ENCODE measurements at regions not wholly inside any gene's neighbourhood (a gene's known extent, or its start where the extent isn't known, plus 50 kb on each side); places are given as distances from the start of the nearest gene placed in this dataset.
A peak's percentile ranks its signal among the peaks of the same experiment; 100 is the strongest.

DNA sequence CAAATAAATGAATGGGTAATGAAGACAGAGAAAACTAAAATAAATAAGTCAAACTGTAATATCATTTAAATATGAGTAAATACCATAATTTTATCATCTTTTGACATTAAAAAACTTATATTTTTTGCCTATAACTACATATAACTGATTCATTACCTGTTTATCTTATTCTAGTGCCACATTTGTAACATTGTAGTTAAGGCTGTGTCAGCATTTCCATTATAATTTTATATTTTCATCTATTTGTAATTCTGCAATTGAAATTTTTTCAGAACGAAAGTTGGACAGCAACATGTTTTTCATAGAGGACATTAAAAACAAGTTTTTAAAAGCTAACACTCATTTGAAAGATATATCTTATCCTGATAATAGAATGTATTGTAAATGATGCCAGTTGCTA is 1286.5 kb downstream of the LRFN5 start:
- no peak for DNase-seq

DNA sequence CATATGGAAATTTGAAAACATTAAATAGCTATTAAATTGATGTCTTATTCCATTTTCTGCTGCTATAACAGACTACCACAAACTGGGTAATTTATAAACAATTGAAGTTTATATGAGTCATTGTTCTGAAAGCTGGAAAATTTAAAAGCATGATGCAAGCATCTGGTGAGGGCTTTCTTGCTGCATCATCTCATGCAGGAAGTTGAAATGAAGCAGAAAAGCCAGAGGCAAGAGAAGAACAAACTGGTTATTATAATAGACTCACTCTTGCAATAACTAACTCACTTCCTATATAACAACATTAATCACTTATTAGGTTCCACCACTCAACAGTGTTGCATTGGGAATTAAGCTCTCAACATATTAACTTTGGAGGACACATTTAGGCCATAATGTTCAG is 1277.4 kb downstream of the LRFN5 start:
- no peak for DNase-seq

DNA sequence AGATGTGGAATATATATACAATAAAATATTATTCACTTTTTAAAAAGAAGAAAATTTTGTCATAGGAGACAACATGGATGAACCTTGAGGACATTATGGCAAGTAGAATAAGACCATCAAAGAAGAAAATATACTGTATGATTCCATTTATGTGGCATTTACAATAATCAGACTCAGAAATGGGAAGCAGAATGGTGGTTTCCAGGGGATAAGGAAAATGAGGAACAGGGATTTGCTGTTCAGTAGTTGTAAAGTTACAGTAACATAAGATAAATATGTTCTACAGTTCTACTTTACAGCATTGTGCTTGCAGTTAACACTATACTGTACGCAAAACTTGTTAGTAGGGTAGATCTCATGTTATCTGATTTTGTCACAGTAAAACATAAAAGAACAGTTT is 1271.0 kb downstream of the LRFN5 start:
- DNase-seq = no peak

- DNase-seq = no peak
Observed at GRCh38 chr14:42872786-42873185, 1266.1 kb downstream of the LRFN5 start.

DNA sequence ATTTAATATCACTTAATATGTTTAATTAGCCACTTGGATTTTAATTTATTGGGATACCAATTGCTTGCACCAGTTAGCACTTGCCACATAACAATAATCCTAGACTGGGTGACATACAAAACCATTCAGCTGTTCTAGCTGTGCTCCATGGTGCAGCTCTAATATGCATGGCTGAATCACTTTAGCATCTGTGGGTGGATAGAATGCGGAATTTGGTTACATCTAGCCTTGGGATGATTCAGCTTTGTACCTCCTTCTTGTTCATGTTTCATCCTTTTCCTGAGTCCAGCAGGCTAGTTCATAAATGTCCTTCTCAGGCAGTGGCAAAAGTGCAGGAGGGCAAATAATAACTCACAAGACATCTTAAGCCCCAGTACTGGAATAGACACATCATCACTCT is 1263.0 kb downstream of the LRFN5 start:
- DNase-seq = no peak

DNA sequence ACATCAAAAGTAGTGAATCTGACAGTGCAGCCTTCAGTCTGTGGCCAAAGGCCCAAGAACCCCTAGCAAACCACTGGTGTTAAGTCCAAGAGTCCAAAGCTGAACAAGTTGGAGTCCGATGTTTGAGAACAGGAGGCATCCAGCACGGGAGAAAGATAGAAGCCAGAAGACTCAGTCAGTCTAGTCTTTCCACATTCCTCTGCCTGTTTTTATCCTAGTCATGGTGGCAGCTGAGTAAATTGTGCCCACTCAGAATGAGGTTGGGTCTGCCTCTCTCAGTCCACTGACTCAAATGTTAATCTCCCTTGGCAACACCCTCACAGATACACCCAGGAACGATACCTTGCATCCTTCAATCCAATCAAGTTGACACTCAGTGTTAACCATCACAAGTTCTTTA is 1255.4 kb downstream of the LRFN5 start:
- no peak for DNase-seq

DNA sequence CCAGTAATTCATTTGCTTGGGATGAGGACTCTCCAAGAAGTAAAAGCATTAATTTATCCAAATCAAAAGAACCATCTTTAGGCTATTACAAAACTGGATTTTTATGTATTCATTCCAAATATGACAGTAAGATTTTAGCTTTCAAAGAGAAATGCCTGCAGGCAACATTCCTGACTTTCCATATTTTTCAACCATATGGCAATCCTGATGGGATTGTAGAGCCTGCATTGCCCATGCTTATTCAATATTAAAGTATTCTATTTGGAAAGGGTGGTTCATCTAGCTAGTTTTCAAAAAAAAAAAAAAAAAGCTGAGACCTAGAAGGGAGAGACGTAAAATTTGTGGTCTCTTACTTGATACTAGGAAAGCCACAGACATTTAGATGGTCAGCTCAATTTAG is 1253.7 kb downstream of the LRFN5 start:
- no peak for DNase-seq

- DNase-seq = no peak
Observed at GRCh38 chr14:42856106-42856505, 1249.4 kb downstream of the LRFN5 start.

GRCh38 chr14:42855085-42855484 is 1248.4 kb downstream of the LRFN5 start:
- DNase-seq = no peak

GRCh38 chr14:42854061-42854460 is 1247.4 kb downstream of the LRFN5 start:
- DNase-seq = no peak

GRCh38 chr14:42848652-42849051 is 1242.0 kb downstream of the LRFN5 start:
- DNase-seq = no peak

DNA sequence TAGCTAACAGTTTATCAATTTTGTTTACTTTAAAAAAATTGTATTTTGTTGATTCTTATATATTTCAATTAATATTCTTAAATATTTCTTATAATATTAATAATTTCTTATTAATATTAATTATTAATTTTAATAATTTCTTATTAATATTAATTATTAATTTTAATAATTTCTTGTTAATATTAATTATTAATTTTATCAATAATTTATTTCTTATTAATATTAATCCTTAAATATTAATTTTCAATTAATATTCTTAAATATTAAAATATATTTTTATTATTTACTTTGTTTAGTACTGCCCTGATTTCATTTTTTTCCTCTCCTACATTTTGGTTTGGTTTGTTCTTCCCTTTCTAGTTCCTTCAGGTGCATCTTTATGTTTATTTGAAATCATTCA is 1208.1 kb downstream of the LRFN5 start:
- DNase-seq = no peak

DNA sequence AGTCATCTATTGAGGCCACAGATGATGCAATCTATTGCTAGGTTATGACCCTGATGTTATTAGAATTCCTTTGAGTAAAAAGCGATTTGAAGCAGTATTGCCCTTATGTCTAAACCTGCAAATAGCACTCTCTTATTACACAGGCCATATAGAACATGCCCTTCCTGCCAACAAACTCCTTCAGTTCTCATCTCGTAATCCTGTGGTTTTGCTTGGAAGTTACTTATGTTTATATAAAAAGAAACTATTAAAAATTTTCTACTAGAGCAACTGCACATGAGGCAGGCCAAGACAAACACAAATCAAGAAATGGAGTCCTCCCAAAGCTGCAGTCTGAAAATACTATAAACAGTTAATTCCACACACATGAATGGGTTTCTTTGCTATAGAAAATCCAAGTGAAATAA is 1200.2 kb downstream of the LRFN5 start:
- DNase-seq = no peak

- no peak for DNase-seq
Observed at GRCh38 chr14:42804141-42804540, 1197.5 kb downstream of the LRFN5 start.

GRCh38 chr14:42802346-42802745 is 1195.7 kb downstream of the LRFN5 start:
- DNase-seq = no peak

DNA sequence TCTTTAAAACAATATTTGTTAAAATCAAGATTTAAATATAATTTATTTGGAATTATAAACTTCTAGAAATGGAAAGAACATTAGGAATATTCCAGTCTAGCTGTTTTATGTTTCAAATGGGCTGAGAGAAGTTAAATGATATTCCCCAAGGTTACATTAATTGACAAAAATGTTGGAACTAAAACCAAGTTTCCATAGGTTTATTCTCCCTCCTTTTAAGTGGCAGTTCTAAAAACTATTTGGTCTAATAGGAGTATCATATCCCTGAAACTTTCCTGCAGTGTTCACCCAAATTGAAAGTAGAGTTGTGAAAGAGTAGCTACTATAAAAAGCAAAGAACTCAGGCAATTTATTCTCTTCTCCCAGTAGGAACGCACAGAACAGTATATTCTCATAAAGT is 1185.5 kb downstream of the LRFN5 start:
- DNase-seq = no peak

DNA sequence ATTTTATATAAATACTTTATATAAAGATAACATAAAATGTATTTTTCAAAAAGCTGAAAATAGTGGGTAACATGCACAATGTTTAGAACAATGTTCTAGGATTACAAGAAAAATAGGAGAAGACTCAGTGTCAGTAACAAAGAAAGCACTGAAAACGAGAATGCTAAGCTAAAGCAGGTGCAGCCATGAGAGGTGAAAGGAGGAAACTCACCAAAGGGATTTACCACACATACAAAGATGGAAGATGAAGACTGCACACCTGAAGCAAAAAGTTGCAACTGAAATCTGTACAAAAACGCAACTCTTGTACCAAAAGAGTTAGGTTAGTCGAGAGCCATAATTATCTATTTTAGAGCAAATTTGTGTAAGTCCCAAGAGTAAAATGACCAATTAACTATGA is 1176.1 kb downstream of the LRFN5 start:
- DNase-seq = no peak

DNA sequence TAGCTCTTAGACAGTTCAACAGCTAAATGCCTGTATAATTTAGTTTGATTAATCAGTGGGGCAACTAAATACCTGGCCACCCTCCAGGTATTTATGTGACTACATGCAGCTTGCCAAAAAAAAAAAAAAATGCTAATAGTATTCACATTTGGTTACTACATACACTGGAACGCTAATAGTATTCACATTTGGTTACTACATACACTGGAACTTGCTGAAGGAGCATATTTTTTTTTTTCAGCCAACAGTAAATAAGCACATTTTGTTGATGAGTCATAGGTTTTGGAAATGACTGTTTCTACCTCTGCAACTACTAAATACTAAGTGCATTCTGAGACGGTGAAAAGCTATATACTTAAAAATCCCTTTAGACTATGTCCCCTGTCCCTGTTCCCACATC is 1172.3 kb downstream of the LRFN5 start:
- no peak for DNase-seq

DNA sequence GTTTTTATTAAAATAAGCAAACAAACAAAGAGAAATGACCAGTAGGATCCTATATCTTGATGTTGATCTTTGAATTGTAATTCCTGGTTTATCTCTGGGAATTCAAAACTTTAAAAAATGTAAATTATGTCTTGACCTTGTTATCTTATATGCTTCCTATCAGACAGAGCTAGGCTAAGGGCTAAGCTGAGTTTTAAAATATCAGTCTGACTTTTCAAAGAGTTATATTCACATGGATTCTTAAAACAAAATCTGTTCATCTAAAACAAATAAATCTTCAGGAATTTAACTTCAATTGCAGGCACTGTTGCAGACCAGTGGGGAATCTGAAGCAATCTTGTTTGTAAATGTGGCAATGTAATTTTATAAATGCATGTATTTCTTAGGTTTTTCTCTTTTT is 1144.1 kb downstream of the LRFN5 start:
- no peak for DNase-seq

GRCh38 chr14:42742084-42742483 is 1135.4 kb downstream of the LRFN5 start:
- DNase-seq = no peak

- DNase-seq = no peak
Observed at GRCh38 chr14:42736408-42736807, 1129.7 kb downstream of the LRFN5 start.

DNA sequence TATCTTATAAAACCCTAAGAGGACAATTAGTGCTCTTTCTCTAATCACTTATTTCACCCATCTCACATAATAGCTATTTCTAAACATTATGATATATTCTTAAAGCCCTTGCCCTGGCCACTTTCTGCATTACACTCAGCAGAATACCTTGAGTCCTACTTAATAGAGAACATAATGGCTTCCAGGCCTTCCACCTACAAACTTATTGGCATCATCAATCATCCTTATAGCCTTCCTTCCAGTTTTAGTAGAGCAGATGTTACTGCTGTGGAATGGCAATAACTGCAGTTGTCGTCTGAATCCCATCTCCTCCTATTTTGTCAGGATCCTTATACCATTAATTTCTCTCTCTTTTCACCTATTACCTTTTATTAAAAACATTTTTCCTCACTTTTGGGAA is 1127.4 kb downstream of the LRFN5 start:
- no peak for DNase-seq

GRCh38 chr14:42732005-42732404 is 1125.3 kb downstream of the LRFN5 start:
- no peak for DNase-seq

GRCh38 chr14:42731480-42731879 is 1124.8 kb downstream of the LRFN5 start:
- no peak for DNase-seq

- no peak for DNase-seq
Observed at GRCh38 chr14:42729681-42730080, 1123.0 kb downstream of the LRFN5 start.

GRCh38 chr14:42719391-42719790 is 1112.7 kb downstream of the LRFN5 start:
- peak in 1 of 14 donors; percentile 39 for DNase-seq
